ENCODE measurements at regions not wholly inside any gene's neighbourhood (a gene's known extent, or its start where the extent isn't known, plus 50 kb on each side); places are given as distances from the start of the nearest gene placed in this dataset.
"Not testable (repeated sequence)": the region's sequence is repeated elsewhere in the genome, so short reads cannot be mapped to it uniquely, and the experiment has no call there.

DNA sequence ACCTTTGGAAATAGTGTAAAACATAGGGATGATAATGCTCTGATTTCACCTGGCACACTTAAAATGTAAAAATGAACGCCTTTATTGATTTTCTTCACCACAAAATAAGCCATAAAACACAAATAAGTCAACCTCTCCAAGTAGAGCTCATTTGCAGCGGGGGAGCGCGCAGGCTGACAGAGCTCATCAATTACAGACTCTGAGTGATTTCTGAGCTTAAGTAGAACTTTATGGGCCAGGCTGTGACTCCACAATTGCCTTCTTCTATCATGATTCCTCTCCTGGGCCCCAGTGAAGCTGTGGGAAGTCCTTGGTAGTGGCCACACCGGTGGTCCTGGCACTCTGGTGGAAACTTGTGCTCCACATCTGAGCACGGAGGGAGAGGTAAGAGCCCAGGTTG, 789.0 kb upstream of the RAB6C start:
- DNase-seq = no peak

DNA sequence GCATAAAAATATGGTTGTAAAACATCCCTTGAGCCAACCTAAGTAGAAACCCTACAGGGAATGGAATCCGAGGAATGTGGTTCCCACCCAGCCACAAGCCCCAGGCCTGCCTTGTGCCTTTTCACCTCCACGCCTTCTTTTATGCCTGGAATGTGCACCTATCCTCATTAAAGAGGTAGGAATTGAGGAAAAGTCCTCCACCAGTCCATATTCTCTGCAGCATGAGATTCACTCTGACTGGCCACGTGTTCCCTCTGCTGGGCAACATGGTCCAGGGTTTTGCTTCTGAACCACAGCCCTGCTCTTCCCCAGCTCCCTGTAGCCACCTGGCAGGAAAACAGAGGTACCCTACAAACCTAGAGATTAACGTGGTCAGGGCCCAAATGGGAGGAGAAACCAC, 787.9 kb upstream of the RAB6C start:
- DNase-seq = no peak

DNA sequence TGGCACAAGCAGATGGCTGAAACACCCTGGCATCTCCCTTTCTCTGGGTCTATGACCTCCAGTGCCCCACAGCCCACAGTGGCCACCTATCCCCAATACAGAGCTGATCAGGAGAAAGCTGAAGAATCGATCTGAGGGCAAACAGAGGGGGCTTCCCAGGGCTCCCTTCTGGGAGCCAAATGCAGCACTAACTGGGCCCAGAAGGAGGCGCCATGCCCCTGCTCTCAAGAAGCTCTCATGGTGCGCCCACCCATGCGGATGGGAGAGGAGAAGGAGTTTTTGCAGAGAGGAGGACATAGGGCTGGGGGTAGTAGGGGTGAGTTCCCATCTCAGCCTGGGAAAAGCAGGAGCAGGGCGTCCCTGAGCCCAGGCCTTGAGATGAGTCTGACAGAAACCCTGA, 787.3 kb upstream of the RAB6C start:
- DNase-seq = no peak

DNA sequence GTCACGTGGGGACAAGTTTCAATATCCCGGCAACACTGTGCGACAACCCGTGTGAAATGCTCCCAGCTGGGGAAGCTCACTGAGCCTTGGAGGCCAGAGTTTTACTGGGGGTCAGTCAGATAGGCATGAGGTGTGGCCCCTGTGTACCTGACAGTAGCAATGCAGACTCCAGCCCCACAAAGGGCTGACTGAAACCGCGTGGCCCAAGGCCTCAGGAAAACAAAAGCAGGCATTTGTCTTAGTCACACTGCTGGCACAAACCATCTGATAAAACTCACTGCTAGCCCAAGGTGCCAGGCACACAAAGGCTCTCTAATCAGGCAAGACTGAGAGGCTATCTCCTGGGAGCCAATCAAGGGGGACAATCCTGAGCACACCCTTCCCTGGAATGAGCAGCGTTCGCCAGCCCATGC, 786.6 kb upstream of the RAB6C start:
- no peak for DNase-seq

DNA sequence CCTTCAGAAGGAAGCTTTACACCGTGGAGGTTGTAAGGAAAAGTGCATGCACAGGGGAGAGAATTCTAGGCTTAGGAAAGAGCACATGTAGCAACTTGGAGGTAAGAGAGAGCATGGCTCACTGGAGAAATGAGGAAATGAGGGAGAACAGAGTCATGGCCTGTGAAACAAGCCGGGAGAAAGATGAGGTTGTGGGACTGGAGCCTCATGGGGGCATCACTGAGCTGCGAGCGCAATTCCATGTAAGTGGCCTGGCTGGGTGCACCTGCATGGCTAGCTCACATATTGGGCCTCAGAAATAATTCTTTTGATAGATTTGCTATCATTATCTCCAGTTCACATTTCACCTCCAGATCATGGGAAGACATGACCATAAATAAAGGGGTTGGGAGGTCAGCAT, 785.5 kb upstream of the RAB6C start:
- DNase-seq = no peak

DNA sequence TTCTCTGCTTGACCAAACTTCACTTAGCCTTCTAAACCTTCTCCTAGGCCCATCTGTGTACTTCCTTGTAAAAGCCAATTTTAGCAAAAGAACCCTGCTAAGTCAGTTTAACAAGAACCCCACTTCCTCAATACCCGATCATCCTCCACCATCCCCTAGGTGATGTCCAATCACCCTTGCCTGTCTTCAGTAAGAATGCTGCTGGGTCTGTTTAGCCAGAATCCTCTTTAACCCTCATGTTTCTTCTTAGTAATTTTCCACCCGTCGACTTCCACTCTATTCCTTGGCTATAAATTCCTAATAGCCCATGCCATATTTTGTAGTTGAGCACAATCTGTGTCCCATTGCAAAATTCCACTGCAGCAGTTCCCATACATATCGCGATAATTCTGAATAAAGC, 780.0 kb upstream of the RAB6C start:
- DNase-seq = no peak

DNA sequence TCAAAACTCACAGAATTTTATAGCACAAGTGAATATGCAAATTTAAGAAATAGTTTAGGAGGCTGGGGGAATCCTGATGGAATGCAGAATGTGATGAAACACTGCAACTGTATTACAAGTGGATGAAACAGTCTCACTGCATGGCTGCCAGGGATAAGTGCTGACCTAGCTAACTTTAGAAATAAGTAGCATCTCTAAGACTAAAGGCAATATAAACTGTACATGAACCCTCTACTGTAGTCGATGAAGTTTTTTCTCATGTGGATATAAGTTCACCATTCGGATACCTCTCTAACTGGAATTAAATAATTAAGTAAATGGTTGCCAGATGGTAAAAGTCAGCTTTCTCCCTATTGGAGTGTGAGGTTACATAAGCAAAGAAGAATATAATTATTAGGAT, 777.8 kb upstream of the RAB6C start:
- DNase-seq = peak; percentile 47

DNA sequence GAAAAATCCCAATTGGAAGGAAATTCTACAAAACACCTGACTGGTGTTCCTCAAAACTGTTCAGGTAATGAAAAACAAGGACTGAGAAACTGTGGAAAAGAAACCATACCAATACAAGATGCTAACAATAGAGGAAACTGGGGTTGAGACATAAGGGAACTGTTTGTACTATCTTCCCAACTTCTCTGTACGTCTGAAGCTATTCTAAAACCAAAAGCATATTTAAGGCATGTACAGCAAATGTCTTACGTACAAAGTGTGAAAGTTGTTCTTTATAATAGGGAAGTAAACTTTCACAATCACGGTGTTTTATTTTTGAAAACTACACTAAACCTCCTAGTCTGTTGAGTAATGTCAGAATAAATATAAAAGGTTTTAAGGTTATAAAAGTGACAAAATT, 776.1 kb upstream of the RAB6C start:
- no peak for DNase-seq

DNA sequence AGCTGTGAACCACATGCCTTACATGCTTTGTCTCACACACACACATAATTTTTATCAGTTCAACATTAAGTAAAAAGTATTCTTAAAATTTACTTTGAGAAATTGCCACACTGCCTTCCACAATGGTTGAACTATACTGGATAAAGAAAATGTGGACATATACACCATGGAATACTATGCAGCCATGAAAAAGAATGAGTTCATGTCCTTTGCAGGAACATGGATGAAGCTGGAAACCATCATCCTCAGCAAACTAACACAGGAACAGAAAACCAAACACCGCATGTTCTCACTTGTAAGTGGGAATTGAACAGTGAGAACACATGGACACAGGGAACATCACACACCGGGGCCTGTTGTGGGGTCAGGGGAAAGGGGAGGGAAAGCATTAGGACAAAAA, 774.9 kb upstream of the RAB6C start:
- not testable (repeated sequence) for DNase-seq

DNA sequence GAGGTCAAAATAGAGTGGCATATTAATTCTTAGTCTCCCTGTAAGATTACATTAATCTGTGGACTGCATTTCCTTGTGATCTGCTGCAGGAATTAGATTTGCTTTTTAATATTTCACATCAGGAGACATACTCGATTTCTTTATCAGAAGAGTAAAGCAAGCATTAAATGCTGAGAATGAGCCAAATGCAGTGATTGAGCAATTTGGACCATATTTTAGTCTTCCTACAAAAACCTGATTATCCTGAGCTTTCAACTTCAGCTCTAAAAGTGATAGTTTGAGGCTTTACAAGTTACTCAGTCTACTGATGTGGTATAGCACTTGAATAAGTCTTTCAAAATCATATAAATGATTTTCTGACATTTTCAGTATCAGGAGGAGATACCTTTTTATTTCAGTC, 774.3 kb upstream of the RAB6C start:
- DNase-seq = no peak

DNA sequence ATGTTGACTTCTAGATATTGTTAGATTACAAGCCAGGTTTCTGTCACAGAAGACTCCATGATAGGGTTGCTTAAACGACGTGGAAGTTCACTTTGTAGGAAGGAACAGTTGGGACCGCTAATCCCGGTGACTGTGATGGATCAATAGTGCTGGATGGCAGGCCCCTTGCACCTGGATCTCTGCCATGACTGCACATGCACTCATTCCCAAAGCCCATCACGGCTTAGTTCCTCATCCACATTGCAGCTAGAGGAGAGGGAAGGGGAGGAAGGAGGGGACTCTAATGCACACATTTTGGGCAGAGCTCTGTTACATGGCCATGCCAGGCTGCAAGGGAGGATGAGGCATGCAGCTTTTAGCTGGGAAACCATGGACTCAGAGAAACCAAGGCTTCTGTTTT, 773.7 kb upstream of the RAB6C start:
- no peak for DNase-seq

DNA sequence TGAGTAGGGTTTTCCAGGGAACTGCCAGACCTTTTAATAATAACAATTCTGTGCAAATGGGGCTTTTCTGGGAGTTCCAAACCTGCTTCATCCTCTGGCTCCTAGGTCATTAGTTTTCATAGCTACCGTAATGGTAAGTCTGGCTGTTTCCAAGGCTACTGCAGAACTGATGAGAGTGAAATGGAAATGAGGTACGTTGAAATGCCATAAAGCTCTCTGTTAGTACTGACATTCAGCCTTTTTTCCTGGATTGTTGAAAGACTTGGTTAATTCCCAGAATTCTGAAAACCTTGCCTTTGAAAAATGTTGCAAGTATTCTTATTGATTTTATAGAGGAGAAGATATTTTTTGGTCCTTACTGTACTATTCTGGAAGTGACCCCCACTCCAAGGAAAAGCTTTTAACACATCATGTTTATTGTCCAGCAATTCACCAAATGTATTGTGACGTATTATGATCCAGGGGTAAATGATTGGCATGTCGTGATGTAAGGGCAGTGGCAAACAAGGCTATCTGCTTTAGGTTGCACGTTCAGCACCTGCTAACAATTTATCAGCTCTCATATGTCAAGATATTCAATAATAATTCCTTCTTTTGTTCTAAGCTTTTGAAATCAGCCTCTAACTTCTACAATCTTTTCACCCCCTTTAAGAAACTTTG, 767.0 kb upstream of the RAB6C start:
- DNase-seq = no peak

DNA sequence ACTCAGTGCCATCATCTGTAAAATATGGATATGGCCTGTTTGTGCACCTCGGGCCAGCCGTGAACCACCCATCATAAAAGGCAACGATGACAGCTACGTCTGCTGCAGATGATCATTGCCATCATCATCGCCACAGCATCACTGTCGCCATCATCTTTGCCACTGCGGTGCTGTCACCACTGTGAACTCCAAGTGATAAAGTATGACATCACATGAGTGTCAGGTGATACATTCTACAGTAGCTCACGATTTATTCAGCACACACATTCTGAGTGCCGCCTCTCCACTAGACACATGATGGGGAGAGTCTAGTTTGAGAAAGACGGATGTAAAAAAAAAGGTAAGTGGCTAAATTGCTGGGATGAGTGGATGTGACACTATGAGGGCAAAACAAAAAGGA, 755.4 kb upstream of the RAB6C start:
- no peak for DNase-seq

DNA sequence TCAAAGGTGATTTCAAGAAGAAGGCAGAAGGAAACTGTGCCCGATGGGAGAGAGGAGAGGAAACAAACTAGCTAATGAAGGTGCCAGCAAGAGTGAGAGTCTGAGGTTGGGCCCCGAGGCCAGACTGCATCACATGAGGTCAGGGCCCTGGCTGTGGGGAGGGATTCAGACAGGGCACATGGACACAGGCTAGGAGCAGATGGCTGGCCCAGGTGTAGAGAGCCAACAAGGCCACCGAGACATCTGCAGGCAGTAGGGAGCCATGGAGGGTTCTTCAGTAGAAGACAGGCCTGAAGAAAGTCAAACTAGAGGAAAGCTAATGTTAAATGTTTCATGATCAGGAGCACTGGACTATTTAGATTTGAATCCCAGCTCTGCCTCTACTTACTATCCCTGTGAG, 755.0 kb upstream of the RAB6C start:
- no peak for DNase-seq

DNA sequence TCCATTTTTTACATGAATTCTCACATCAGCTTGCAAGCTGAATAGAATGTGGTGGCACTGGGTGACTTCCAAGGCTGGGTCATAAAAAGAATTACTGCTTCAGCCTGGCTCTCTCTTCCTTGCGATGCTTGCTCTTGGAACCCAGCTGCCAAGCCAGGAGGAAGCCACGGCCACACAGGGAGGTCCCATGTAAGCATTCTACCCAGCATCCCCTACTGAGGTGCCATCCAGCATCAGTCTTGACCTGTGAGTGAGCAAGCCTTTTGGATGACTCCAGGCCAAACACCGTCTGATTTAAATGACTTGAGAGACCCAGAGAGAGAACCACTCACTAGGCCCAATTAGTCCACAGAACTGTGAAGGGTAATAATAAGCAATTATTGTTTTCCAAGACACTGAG, 750.3 kb upstream of the RAB6C start:
- DNase-seq = no peak

DNA sequence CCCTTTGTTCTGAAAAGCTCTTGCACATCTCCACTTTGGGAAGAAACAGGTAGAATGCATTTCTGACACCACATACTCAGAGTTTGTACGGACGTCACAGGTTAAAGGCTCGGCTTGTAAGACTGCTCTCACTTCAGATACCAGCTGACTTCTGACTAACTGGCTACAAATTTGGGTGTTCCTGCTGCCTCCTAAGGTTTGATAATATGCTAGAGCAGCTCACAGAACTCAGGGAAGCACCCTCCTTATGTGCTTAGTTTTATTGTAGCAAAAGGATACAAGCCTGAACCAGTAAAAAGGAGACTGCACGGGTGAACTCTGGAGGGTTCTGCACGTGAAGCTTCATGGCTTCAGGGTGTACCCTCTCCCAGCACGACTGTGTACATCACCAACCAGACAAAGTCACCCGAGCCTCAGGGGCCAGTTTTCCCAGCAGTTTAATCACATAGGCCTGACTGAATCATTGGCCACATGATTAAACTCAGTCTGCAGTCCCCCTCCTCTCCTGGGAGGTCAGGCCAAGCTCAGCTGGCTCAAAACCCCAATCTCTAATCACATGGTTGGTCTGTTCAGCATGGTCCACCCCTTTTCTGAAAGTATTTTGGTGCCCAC, 749.5 kb upstream of the RAB6C start:
- no peak for DNase-seq

DNA sequence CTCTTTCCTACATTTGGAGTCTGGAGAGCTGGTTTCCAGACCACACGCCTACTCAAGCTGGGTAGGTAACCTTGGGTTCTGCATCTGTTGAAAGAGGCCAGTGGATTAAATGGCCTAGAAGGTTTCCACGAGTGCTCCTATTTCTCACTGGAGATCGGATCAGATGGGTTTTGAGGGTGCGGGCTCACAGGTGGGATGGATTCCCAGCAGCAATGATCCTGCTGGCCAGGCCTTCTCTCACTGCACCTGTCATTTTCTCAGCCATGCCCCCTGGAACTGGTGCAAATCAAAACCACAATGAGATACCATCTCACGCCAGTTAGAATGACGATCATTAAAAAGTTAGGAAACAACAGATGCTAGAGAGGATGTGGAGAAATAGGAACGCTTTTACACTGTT, 747.5 kb upstream of the RAB6C start:
- no peak for DNase-seq

DNA sequence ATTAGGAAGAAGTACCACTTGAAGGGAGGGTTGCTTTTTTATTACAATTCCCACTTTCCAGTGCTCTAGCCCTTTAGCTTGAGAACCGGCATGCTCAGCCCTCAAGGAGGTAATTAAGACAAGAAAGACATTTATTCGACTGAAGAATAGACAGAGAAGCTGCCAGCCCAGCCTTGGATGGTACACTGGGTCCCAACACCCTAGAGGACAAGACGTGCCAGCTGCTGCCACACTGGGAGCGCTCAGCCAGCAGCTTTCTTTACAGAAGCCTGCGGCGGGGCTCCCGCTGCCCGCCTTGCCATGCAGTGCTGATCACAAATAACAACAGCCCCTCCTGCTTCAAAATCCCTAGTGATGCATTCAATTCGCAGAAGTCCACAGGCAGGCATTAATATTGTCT, 746.3 kb upstream of the RAB6C start:
- no peak for DNase-seq

DNA sequence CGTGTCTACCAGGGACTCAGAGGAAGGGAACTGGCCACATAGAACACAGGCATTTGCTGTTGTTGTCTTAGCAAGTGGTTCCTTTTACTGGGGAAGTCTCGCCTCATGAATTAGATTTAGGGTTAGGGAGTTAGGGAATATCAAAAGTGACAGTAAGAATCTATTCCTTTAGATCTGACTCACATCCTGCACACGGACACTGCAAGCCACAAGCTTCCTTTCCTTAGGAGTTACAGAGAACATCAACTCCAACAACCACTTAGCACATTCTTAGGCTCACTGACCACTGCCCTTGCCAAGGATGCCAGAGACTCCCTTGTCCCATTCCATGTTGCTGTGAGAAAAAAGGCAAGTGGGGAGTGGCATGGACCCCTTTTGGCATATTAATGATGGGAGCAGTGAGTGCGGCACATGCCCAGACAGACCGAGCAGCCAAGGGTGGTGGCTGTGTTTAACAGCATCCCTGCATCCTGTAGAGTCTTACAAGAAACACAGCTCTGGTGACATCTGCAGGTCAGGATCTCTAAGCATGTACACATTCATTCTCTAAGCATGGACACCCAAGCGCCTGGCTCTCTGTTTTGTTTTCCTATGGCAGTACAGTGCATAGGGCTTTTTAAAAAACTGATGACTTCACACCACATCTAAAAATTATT, 745.6 kb upstream of the RAB6C start:
- peak; percentile 29 for DNase-seq

DNA sequence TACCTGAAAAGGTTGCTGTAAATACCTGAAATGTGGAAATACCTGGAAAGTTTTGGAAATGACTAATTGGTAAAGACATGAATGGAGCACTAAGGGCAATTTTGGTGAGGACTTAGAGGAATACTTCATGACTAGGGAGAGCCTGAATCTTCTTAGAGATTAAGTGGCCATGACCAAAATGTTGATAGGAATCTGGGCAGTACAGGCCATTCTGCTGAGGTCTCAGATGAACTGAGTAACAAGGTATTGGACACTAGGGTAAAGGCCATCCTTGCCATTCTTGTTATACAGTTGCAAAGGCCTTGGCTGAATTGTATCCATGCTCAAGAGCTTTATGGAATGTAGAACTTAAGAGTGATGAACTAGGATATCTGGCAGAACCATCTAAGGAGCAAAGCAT, 742.9 kb upstream of the RAB6C start:
- no peak for DNase-seq

DNA sequence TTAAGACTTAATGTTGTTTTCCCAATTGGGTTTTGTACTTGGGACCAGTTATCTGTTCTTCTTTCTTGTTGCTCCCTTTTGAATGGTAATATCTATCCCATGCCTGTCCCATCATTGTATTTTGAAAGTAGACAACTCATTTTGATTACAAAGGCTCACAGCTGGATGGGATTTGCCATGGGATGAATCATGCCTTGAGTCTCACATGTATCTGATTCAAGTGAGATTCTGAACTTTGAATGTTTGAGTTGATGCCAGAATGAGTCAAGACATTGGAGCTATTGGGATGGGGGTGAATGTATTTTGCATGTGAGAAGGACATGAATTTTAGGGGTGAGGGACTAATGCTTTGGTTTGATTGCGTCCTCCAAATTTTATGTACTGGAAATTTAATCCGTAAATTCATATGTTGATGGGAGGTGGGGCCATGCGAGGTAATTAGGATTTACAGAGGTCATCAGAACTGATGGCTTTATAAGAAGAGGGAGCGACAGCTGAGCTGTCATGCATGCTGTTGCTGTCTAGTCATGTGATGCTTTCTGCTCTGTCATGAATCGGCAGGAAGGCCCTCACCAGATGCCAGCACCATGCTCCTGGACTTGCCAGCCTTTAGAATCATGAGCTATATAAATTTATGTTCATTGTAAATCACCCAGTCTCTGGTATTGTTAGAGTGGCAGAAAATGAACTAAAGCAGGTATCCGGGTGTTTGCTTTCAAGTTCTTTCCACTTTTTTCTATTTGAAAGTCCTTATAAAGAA, 741.3 kb upstream of the RAB6C start:
- DNase-seq = peak; percentile 89

DNA sequence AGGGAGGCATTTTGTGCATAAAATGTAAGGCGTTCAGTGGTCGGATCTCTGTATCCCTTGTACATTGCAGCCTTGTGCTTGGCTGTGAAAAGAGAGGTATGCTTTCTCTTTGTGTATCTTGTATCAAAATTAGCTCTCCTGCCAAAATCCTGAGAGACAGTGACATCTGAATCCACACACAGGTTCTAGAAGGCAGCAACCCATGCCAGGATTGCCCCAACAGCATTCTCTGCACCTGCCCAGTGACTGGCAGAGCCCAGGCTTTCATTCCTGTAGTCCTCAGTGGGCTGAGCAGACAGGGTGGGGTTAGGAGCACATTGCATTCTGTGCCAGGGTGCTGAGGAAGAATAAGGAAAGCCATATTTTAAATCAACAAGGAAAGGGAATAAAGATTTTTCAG, 740.3 kb upstream of the RAB6C start:
- DNase-seq = no peak

DNA sequence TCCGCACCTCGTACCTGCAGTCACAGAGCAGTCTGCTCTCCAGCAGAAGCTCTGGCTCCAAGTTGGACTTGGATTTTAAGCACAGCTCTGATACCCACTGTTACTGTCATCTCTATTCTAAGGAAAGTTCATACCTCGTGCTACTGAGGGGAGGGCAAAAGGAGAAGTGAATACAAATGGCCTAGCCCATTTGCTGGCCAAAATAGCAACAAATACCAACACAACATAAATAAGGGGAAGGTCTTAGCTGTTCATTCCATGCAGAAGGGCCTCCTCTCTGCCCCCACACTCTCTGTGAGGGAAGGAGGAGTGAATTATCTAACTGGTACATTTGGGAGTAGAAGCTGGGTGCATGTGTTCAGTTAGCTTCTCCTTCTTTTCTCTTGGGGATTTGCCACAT, 739.4 kb upstream of the RAB6C start:
- no peak for DNase-seq

DNA sequence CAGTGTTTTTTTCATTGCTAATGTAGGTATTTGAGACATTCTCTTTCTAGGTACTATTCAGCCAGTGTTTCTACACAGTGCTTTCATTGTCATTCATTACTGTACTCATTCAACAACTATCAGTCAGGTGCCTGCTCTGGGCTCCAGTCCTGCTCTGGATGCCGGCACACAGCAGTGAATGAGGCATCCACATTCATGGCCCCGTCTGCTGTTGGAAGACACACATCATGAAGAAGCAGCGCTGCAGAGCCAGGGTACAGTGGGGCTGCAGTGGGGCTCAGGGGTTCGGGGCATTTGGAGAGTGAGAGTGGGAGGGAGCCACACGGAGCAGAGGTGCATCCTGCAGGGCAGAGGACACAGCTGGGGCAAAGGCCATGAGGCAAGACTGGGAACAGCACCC, 737.2 kb upstream of the RAB6C start:
- no peak for DNase-seq
